Activated CD8-positive, alpha-beta memory T cell treated with anti-CD3 and anti-CD28 coated beads, Interleukin-2, amount 50 U/mL, for 4 hours (primary cell): ENCODE measurements at regions not wholly inside any gene's neighbourhood (a gene's known extent, or its start where the extent isn't known, plus 50 kb on each side); places are given as distances from the start of the nearest gene placed in this dataset.

Experiments
- DNase-seq: peaks from one replicate; pipeline ENCODE4 v3.0.0-alpha.2; 2020

DNA sequence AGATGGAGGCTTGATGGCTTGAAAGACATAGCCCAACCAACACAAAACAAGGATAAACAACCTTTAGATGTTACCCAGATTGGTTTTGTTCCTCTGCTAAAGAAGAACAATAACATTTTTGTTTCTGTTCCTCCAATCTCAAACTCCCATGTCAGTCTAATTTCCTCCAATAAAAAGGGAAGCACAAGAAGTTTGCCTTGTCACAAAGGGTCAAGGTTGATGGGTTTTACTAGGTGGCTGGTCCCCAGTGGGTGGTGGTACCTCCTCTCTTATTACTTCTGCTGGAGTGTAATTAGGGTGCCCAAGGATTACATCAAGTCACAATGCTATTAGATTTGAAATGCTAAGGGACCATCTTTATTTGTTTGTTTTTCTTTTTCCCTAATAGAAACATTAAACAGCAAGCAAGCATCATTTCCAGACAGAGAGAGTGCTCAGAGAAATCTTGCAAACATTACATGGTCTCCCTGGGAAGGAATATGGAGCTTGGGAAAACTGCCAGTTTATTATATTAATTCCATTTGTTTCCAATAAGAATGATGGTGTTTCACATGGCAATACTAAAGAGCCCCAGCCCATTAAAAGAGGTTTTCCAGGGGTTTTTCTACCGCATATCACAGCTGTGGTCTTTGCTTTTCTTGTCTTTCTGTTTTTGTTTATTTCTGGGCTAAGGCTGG, 78.3 kb upstream of the AOAH start:
- no peak for DNase-seq

DNA sequence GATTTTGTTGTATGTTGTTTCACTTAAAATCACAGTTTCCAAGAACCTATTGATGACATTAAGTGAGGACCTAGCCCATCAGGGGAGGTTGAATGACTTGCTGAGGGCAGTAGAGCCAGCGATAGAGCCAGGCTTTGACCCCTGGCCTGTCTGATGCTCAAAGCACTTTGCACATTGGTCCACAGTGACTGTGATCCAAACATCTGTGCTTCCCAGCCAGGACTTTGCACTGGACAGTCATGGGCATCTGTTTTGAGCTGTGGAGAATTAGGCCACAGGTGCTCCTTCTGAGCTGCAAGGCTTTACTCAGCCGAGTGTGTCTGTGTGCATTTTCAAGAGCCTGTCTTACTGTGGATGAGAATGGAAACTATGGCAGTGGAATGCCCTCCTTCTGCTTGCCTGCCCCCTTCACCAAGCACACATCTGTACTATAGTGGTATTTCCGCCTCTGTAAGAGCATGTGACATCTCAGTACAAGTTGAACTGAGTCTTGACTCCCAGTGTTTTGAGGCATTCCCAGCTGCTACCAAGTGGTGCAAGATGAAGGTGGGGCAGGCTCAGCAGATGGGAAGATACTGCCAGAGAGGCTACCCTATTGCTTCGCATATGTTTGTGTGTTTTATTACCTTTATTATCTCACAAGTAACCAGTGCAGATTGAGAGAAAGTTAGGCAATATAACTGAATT, 72.7 kb upstream of the AOAH start:
- no peak for DNase-seq

DNA sequence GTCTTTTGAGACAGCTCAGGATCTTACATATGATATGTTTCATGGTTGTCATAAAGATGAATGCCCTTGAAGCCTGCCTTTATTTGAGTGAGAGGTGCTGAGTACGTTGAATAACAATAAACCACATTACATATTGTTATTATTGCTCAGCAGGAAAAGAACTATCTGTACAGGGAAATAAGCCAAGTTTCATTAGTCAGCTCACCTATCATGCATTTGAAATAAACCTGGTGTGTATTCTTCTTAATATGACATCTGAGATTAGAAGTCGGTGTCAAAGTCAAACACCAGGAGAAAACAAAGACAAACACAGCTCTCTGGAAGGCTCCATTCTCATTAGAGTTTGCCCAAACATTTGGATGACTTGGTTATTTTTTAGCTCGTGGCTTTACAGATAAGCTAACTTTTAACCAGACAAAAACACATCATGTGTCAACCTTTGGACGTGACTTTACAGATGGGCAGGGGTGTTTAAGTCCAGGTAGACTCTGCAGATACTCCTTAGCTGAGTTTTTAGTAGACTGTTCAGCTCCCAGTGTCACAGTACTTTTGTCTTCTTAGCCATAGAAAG, 71.2 kb upstream of the AOAH start:
- no peak for DNase-seq

DNA sequence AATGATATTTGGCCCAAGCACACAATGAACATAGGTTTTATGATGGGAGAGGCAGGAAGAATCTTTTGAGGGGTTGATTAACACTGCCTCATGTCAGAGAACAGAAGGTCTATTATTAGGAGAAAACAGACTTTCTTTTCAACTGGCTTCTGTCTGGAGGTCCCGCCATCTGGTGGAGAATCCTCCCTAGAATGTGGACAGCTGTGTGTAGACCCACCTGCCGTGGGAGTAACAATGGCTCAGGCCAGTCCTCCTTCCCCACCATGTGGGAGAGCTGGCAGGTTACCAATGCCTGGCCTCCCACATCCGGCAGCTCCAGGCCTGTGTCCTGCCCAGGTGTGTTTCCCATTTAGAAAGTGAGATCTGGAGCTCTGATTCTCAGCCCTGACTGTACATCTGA, 70.4 kb upstream of the AOAH start:
- no peak for DNase-seq

DNA sequence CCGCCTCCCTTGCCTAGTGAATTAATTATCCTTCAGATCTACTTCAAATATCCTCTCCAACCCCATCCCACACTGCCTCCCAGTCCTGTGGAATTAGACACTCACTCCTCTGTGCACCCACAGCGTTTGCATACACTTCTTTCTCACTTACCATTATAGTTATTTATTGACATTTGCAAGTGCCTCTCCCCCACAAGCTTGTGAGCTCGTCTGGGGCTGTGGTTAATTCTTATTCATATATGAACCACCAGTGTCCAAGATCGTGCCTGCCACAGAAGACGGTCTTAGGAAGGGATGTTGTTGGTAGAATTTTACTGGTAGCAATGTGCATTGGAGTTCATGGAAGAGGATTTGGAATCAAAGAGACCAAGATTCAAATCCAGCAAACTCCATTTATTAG, 68.1 kb upstream of the AOAH start:
- DNase-seq, result no peak

DNA sequence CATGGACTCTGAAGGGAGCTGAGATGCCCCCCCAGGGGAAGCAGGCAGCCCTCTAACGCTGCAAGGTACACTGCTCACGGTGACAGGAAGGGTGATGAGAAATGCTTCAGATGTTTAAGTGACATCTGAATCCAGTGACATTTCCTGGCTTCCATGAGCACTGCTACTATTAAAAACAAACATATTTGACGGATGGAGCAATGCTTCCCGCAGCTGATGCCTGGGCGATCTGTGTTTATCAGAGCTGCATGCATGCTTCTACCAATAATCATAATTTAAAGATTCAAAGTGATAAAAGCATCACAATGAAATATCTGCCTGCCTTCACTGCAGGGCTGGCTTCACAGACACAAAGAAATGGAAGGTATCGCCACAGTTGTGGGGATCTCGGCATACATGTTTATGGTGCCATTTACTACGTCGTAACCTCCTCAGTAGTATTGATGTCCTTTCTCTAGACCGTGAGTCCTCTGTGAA, 66.1 kb upstream of the AOAH start:
- no peak for DNase-seq

DNA sequence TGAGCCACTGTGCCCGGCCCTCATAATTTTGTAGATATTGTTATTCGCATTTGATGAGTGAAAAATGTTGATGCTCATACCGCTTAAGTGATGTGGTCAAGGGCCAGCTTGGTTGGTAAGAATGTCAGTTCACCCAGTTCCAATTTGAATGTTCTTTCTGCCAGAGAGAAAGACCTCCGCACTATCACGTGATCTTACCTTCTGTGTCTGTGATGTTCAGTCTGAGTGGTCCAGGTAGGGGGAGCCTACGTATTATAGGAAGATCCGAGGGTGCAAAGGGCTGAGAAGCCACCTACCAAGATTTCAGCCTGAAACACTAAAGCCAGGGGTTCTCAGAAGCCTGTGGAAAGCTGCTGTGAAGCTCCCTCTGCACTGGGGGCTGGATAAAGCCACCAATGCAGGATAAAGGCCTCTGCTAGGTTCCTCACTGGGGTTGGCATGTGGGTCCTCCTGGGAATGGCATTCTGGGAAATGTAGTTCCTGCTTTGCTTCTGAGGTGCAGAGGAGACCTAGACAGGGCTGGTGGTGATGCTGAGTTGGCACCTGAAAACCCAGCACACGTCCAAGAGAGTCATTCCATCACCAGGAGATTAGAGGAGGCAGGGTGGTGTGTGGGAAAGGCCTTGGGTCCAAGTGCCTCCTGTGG, 64.7 kb upstream of the AOAH start:
- DNase-seq, result no peak

DNA sequence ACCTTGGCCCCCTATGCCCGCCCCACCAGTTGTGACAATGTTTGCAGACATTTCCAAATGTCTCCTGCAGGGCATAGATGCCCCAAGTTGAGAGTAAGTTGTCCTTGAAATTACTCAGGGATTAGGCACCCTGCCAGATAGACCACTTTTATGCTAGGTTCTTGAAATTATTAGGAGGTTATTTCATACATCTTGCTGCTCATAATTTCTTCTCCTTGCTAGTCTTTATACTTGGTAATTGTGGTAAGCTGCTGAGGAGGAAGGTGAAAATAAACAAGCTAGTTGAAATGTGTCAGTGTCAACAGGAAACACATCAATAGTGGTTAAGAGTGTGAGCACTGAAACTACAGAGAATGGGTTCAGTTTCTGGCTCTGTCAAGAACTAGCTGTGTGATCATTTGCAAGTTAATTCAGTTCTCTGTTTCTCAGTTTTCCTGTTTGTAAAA, 63.7 kb upstream of the AOAH start:
- no peak for DNase-seq

DNA sequence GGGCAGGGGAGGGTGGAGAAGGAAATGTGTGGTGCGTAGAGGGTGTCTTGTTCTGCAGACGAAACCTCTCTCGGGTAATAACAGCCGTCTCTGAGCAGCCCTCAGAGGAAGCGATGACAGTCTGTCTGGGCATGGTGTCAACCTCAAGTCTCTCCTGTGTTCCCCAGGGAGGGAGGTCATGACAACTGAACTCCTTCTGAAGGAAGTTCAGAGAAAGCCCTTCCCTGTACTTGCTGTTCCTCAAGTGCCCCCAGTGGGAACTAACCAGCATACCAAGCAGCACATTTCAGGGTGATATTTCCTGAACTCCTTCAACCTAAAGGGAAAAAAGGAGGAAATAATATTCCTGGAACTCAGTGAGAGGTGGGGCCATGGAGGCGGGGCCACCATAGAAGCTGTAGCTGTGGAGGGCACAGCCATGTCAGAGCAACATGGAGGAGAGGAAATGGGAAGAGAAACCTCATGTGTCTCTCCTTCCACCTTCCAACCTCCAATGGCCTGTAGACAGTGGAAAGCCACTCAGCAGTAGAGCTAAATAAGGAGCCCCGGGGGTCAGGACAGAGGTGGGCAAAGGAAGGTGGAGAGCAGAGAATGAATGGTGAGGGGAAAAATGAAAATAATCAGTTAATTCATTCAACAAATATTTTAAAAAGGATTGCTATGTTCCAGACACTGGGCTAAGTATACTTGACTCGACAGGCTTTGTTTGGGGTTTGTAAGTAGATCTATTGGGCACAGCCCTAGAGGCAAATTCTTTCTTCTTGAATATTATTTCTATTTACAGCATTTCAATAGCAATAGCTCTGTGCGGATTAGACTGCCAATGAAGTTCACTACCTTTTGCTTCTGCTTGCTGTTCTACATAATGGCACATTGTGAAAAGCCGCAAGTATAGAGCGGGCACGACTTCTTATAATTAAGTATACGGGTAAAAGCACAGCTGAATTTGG, 61.0 kb upstream of the AOAH start:
- peak; percentile 63 for DNase-seq

DNA sequence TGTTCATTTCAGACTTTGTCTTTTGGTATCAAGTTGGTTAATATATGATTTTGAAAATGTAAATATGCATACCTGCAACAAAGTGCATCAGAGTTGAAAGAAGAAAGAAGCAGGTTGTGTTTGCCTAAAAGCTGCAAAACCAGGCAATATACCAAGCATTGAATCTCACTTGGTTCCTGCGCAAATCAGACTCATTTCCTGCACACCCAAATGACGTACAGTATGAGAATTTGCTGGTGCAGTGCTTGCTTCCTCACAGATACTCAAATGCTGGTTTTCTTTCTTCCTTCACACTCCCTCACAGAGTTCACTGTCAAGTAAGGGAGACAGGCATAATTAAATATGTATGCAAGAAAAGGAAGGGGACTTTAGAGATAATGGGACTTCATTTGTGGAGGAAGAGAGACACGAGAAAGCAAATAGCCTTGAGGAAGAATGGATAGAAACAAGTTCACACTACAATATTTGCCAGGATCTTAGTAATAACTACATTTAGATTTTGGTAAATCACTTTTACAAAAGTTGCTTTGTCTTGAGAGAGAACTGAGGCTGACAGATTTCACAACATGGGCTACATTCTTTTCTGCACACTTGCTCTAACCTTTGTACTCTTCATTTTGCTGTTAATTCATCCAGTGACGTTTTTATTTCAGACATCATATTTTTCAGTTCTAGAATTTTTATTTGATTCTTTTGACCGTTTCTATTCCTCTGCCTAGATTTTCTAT, 56.9 kb upstream of the AOAH start:
- no peak for DNase-seq

DNA sequence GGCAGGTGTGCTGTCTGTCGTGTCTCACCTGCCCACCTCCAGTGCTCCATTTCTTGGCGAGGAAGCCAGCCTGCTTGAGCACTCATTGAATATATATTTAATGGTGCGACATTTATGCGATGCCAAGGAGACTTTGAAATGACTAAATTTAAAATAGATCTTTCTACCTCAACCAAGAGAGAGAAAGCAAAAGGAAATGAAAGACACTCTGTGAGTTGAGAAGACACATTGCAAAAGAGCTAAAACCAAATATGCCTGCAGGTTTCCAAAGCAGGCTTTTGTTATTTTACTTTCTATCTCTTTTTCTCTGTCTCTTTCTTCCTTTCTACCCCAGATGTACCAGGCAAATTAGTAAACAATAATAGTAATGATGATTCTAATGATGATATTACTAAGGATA, 53.6 kb upstream of the AOAH start:
- DNase-seq, result no peak

DNA sequence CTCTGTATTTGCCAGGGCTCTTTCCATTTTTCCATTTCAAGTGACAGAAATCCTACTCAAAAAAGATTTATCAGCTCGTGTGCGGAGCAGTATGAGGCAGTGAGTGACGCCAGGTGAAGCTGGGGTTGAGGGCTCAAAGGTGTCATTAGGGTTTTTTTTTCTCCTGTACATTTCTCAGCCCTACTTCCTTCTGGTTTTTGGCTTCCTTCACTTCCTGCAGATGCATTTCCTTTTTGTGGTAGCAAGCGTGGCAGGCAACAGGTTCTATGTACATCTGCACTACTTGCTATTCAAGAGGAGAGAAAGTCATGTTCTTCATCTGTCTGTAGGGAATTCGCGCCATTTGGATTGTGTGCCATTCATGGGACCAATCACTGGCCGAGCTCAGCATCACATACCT, 52.8 kb upstream of the AOAH start:
- peak; percentile 21 for DNase-seq

DNA sequence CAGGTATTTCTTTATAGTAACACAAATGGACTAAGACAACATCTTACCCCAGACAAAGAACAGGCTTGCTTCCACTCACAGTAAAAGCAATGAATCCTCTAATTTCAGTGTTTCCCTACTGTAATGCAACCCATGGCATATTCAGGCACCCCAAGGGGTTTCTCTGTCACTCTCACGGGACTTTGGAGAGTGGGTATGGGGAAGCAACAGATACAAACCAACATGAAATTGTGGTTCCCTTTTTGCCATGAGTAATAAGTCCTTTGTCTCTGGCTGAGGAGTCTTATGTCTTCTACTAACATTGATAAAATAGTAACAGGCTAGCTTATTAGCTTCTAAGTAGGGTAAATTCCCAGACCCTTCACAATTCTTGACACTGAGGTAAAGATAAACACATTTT, 51.4 kb upstream of the AOAH start:
- no peak for DNase-seq

DNA sequence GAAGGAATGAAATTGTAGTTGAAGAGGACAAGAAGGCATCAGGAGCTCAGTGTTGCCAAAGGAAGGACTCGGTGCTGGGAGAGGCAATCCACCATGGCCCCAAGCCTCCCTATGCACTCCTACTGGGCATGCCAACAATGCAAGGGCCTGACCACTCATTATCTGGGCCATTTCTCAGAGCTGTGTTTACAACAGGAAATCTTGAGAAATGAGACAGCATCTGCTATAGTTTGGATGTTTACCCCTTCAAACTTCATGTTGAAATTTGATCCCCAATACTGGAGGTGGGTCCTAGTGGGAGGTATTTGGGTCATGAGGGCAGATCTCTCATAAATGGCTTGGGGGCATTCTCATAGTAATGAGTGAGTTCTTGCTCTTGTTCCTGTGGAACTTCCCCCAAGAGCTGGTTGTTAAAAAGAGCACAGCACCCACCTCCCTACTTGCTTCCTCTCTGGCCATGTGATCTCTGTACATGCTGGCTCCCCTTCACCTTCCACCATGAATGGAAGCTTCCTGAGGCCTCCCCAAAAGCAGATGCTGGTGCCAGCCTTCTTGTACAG, 50.8 kb upstream of the AOAH start:
- no peak for DNase-seq
